HG03108 (cell line): ENCODE measurements at regions not wholly inside any gene's neighbourhood (a gene's known extent, or its start where the extent isn't known, plus 50 kb on each side); places are given as distances from the start of the nearest gene placed in this dataset.
"Not testable (repeated sequence)": the region's sequence is repeated elsewhere in the genome, so short reads cannot be mapped to it uniquely, and the experiment has no call there.

ENCODE experiments used
- ATAC-seq: cut with Tn5 transposase; IDR thresholded peaks from one replicate; pipeline ENCODE4 v1.9.1; 2021; ENCODE audit warnings: moderate library complexity; ENCODE audit not compliant: unreplicated experiment

- not testable (repeated sequence) for ATAC-seq
Measured at GRCh38 chr4:9505341-9505740, 61.1 kb downstream of the DEFB131A start.

DNA sequence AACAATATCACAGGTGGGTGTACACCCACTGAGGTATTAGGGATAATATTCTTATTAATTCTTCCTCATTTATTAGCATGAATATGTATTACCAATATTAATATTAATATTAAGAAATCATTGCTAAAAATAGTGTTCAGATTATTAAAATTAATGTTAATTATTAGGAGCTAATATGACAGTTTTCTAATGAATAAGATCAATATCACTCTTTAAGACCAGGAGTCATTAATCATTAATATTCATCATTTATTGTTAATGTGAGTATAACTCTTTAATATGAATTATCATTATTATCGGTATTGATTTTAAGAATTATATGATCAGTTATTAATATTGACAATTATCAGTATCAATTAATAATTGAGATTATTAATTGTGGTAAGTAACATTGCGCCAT lies 62.5 kb downstream of the DEFB131A start:
- ATAC-seq: not testable (repeated sequence)

GRCh38 chr4:9512941-9513340 lies 68.7 kb downstream of the DEFB131A start:
- not testable (repeated sequence) for ATAC-seq

- ATAC-seq: not testable (repeated sequence)
Measured at GRCh38 chr4:9519631-9520030, 75.4 kb downstream of the DEFB131A start.

- not testable (repeated sequence) for ATAC-seq
Measured at GRCh38 chr4:9522903-9523302, 78.7 kb downstream of the DEFB131A start.

GRCh38 chr4:9524406-9524805 lies 80.2 kb downstream of the DEFB131A start:
- not testable (repeated sequence) for ATAC-seq

- not testable (repeated sequence) for ATAC-seq
Measured at GRCh38 chr4:9532134-9532862, 88.1 kb downstream of the DEFB131A start.

GRCh38 chr4:9532863-9533192 lies 88.6 kb downstream of the DEFB131A start:
- not testable (repeated sequence) for ATAC-seq

GRCh38 chr4:9537101-9537500 lies 92.9 kb downstream of the DEFB131A start:
- not testable (repeated sequence) for ATAC-seq

GRCh38 chr4:9539939-9540520 lies 95.8 kb downstream of the DEFB131A start:
- ATAC-seq: not testable (repeated sequence)

DNA sequence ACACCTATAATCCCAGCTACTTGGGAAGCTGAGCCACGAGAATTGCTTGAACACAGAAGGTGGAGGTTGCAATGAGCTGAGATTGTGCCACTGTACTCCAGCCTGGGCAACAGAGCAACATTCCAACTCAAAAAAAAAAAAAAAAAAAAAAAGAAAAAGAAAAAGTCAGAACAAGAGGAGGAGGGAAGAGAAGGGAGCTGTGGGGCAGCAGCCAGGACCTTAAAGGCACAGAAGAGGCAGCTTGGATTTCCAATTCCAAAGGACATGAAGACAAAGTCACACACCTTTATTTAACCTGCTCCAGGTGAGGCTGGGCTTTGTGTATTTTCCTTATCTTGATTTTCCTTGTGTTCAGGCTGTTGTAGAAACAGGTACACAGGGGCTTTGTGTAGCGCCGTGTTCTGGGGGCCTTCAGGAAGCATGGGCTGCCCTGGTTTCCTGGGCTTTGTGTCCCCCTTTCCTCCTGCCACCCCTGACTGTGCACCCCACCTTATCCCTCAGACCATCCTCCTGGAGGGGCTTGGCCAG lies 97.2 kb downstream of the DEFB131A start:
- ATAC-seq: not testable (repeated sequence)

- ATAC-seq: not testable (repeated sequence)
Measured at GRCh38 chr4:9544851-9545250, 100.6 kb downstream of the DEFB131A start.

GRCh38 chr4:9547470-9547869 lies 103.3 kb downstream of the DEFB131A start:
- ATAC-seq: not testable (repeated sequence)

DNA sequence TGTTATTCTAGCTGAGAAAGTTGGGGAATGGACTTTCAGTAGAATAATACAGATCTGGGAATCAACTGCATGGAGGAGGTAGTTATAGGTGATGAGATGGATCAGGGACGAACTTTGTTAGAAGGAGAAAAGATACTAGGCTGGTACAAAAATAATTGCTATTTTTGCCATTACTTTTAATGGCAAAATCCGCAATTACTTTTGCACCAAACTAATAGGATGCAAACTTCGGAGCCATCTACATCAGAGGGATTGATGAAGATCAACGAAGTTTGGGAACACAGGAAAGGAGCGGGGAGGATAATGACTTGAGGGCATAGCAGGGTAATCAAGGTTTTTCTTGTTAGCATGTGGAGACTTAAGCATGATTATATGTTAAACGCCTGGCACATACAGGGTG lies 111.9 kb downstream of the DEFB131A start:
- ATAC-seq: not testable (repeated sequence)

DNA sequence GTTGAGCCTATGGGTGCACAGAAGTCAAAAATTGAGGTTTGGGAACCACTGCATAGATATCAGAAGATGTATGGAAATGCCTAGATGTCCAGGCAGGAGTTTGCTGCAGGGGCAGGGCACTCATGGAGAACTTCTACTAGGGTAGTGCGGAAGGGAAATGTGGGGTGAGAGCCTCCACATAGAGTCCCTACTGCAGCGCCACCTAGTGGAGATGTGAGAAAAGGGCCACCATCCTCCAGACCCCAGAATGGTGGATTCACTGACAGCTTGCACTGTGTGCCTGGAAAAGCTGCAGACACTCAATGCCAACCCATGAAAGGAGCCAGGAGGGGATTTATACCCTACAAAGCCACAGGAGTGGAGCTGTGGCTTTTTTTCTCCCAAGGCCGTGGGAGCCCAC lies 133.7 kb downstream of the DEFB131A start:
- not testable (repeated sequence) for ATAC-seq

DNA sequence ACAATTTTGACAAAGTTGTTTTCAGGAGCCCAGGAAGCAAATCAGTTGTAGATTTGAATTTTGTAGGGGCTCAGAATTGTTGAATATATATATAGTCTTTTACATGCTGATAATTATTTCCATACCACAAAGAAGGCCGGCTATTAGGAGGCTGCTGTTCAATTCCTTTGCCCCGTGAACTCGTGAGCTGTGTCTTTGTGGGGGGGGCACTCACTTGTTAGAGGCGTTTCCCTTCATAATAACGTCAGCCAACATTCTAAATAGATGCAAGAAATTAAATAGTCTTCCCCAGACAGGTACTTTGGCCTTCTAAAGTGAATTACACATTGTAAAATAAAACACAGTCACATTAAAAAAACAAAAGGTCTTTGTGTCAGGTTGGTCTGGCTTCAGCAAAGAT lies 138.7 kb downstream of the DEFB131A start:
- ATAC-seq: not testable (repeated sequence)

DNA sequence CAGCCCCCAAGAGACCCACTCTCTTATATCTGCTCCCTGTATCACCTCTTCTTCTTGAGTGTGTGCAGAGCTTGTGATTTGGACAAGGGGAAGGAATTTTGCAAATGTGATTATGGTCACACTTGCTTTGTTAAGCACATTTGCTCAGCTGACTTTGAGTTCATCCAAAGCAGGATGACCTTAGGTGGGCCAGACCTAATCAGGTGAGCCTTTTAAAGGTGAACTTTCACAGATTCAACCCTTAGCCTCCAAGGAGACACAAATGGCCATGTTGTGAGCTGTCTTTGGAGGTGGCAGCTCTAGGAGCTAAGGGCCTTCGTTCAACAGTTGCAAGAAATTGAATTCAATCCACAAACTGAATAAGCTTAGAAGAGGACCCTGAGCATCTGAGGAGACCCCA lies 147.8 kb downstream of the DEFB131A start:
- no peak for ATAC-seq

- ATAC-seq: no peak
Measured at GRCh38 chr4:9594948-9595347, 150.7 kb downstream of the DEFB131A start.

DNA sequence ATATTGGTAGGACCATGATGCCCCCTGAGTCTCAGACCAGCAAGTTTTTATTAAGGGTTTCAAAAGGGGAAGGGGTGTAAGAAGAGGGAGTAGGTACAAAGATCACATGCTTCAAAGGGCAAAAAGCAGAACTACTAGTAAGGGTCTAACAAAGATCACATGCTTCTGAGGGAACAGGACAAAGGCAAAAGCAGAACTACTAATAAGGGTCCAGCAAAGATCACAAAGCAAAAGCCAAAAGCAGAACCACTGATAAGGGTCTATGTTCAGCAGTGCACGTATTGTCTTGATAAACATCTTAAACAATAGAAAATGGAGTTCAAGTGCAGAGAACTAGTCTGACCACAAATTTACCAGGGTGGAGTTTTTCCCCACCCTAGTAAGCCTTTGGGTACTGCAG lies 151.3 kb downstream of the DEFB131A start:
- not testable (repeated sequence) for ATAC-seq

GRCh38 chr4:9599266-9599665 lies 155.1 kb downstream of the DEFB131A start:
- ATAC-seq: no peak

GRCh38 chr4:9600246-9600645 lies 156.0 kb downstream of the DEFB131A start:
- ATAC-seq: no peak

GRCh38 chr4:9602389-9602914 lies 158.2 kb downstream of the DEFB131A start:
- no peak for ATAC-seq
